ENCODE measurements at regions not wholly inside any gene's neighbourhood (a gene's known extent, or its start where the extent isn't known, plus 50 kb on each side); places are given as distances from the start of the nearest gene placed in this dataset.

DNA sequence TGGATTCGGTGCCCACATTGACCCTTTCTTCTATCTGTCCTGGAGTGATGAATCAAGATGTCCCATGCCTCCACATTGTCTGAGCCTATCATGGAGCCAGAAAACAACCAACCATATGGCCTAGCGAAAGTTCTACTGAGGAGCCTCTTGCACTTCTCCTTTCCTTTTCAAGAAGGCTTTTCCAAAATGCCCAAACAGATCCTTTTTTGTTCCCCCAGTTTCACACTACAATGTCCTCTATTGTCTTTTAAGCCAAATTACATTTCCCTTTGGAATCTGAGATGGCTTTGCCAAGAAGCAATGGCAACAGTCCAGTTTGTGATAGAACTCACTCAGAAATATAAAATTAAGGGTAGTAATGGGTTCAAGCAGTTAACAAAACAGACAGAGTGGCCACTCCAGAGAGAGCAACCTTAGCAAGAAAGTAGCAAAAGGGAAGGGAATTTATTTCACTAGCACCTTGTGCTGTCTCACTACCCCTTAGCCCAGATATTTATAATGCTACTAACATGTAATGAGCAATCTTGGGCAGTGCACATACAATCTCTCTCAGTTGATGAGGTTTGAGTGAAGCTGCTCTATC is 194.6 kb upstream of the PDE1C start:
- no peak for DNase-seq (ENCODE audit: low spot score)

DNA sequence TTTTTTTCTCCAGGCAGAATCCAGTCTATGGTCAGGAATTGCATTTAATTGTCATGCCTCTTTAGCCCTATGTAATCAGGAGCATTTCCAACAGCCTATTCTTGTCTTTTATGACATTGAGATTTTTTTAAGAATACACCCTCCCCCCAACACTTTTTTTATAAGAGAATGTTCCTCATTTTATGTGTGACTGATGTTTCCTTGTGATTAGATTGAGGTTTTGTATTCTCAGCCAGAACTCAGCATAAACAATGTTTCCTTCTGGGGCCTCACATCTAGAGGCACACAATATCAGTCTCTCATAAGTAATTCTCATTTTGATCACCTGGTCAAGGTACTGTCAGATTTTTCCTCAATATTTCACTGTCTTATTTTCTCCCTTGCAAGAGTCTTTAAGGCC is 193.4 kb upstream of the PDE1C start:
- no peak for DNase-seq (ENCODE audit: low spot score)

DNA sequence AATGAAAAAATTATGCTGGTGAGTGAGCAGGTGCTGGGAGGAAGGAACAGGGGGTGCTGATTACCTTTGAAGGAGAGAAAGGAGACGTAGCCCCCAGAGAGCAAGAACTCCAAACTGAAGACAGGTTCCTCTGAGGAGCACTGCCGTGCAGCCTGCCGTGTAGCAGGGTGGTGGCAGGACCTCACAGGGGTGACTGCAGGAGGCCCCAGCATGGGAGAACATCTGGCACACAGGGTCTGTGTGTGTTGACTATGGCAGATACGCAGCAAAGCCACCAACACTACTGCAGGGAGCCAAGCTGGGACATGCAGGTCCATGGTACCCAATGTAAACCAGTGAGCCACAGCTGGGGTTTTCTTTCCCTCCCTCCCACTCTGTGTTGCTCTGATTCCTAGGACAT is 192.1 kb upstream of the PDE1C start:
- no peak for DNase-seq (ENCODE audit: low spot score)

DNA sequence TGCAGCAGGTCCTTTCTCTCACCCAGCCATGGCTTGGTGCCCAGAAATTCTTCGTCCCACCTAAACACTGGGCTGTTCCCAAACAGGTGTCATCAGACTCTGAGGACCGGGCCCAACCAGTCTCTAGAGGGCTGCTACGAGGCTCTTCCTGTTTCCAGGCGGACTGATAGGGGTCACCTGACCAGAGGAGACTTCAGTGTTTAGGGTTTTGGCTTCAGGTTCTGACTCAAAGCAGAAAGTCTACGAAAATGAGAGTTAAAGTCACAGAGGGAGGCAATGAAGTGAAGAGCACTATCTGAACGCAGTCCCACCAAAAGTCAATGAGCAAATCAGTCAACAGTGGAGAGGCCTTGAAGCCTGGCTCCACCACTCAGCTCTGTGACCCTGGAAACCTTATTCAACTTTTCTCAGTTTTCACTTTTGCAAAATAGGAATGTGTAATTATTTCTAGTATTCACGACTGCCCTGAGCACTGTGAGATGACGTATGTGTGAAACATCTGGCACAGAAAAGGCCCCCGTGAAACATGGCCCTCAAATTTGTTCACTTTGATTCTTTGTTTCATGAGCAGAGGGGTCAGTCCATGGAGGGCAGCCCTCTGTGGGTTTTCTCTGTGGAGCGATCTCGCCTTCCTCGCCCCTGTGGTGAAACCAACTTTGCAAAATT is 189.9 kb upstream of the PDE1C start:
- no peak for DNase-seq (ENCODE audit: low spot score)

DNA sequence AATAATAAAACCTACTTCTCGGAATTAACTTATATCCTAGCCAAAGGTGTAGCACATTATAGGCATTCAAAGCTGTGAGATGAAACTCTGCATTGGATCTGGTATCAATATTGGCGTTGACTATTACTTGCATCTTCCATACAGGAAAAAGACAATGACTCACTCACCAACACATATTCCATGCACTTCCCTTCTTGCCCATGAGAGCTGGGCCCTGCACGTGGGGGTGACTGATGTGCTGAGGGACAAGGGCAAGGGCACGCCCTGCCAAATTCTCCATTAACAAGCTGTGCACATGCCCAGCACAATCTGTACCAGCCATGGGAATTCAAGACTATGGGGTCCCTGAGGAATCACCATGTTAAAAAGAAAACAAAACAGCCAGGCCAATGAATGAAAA is 188.1 kb upstream of the PDE1C start:
- DNase-seq (ENCODE audit: low spot score), result no peak

DNA sequence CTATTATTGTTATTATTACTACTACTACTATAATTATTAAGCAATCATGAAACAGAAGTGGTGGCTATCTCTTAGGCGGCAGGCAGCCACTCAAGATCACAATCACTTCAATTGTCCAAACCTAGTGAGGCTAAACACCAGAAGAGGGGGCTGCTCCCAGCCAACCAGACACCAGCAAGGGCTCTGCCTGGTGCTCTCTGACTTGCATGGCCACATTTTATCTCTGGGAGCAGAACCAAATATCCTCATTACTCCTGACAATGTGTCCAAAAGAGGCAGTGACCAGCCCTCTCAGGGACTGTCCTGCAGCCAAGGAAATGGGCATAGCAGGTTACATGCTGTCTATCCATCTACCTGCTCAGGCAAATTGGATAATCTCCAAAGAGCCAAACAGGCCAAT is 187.4 kb upstream of the PDE1C start:
- DNase-seq (ENCODE audit: low spot score), result no peak

DNA sequence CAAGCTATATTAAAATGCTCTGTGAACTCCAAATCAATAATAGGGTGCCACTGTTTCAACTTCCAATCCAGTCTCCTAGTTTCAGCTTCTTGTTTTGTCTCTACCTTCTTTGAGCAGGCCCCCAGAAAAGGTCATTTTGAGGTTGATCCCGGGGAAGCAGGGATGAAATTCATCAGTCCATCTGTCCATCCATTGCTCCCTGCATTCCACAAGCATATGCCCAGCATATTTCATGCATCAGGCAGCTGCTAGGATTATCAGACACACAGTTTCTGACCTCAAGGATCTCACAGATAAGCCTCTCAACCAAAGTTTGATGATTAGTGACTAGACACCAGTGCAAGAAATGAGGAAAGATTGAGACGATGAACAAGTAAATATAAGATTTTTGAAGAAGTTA is 186.6 kb upstream of the PDE1C start:
- no peak for DNase-seq (ENCODE audit: low spot score)

DNA sequence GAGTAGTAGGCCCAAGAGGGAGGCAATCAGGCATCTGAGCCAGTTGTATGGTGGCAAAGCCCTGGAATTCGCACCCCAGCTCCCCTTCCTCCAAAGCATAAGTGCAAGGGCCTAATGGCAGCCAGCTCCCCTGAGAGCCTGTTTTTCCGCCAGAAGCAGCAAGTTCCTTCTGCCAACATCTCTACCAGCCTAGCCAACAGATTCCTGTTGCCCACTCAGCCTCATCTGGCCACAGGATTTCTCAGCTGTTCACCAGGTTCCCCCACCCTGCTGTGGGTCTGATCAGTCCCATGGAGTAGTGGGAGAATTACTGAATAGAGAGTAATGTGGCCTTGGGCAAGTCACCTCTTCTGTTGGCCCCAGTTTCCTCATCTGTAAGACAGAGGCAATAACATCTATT is 186.2 kb upstream of the PDE1C start:
- no peak for DNase-seq (ENCODE audit: low spot score)

DNA sequence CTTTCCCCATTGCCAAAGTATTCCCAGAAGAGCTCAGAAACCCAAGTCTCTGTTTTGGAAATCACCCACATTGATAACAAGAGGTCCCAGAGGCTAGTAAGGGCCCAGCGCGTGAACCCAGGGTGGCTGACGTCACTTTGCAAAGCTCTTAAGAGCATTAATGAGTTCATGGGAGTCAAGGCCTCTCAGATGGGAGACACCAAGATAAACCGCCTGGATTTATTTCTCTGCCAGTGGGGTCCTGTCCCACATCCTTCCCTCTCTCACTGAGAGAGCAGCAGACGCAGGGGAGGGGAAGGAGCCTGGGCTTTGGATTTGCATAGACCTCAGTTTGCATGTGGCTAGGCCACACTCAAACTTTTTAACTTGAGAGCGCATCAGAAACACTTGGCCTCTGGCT is 184.8 kb upstream of the PDE1C start:
- DNase-seq (ENCODE audit: low spot score), result no peak

DNA sequence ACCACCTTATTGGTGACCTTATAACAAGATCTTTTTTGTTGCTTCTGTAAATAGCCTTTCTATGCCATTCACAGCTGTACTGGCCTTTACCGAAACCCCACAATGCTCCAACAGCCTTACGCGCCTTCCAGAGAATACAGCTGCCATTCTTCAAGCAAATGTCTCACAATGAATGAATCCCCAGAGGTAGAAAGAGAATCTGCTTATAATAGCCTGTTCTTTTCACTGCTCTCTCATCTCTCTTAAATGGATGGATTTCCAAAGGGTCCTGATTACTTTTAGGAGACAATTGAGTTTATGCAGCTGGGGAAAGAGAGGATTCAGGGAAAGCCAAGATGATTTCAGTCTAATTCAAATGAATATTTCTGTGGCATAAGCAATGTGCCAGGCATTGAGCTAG is 183.1 kb upstream of the PDE1C start:
- no peak for DNase-seq (ENCODE audit: low spot score)

DNA sequence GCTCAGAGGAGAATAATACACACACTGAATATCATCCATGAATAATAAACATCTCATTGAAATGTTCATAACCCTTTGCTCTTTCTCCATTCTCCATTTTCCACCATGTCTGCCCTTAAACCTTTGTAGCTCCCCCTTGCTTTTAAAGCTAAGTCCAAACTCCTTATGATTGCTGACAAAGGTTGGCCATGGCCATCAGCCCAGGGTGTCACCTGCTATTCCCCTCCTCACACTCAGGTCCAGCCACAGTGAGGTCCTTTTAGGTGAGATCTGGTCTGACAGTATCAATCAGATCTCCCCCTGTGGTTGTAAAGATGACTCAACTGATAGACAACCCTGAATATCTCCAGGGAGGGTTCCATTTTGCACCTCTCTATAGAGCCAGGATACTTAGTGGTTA is 181.5 kb upstream of the PDE1C start:
- DNase-seq (ENCODE audit: low spot score), result no peak

DNA sequence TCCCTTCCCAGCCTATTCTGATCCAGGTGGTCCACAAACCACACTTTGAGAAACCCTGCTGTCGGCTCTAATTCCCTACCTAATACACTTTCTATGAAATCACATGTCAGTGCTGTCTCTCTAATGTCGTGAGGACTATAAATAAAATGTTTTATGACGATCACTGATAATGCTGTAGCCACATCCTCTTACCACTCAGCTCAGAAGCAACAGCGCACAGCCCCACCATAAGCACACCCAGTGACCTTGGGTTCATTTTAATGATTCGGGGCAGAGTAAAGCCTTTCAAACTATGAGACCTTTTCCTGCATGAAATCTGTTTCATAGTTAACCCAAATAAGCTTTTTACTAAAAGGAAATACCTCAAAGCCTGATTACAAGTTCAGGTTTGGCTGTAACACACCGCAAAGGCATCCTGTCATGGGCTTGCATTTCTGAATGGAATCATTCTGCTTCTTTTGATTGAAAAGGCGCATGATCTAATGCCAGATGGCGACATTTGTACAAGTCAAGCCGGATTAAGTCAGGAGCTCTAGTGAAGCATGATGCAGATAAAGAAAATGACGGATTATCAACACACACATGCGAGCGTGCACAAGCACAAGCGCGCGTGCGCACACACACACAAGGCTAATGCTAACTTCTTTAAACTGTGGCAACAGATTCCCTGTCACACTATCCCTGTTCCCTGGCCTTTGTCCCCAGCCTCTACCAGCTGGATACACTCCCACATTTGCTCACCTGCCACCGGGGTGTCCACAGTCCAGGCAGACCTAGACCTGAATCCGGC is 180.5 kb upstream of the PDE1C start:
- DNase-seq (ENCODE audit: low spot score), result no peak

DNA sequence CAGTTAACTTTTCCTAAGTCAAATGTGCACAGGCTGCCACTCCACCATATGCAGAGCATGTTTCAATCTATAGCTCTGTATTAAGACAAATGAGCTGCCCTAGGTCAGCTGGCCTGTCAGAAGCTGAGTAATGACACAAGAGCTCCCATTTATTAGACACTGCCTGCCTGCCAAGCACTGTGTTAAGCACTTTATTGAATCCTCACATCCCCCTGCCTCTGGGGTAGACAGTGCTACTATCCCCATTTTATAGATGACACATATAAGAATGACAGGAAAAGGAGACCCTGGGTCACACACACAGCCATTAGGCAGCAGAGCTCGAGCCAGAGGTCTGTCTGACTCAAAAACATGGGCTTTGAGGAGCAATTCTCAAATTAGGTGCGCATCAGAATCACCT is 179.8 kb upstream of the PDE1C start:
- no peak for DNase-seq (ENCODE audit: low spot score)

DNA sequence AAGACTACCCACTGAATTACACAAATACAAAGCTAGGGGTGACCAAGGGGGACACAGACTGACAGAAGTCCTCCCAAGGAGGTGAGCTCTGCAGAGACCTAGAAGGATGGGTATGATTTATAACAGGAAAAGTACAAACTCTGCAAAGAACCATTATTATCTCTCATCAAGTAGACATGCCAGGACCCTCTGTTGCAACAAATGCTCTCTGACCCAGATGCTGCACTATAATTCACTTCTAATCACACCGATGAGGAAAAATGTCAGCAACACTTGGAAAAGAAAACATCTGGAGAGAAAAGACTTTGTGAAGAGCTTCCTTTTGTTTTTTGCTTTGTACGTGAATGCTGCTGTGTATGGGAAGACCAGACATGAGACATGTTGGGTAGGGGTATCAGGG is 178.3 kb upstream of the PDE1C start:
- no peak for DNase-seq (ENCODE audit: low spot score)

DNA sequence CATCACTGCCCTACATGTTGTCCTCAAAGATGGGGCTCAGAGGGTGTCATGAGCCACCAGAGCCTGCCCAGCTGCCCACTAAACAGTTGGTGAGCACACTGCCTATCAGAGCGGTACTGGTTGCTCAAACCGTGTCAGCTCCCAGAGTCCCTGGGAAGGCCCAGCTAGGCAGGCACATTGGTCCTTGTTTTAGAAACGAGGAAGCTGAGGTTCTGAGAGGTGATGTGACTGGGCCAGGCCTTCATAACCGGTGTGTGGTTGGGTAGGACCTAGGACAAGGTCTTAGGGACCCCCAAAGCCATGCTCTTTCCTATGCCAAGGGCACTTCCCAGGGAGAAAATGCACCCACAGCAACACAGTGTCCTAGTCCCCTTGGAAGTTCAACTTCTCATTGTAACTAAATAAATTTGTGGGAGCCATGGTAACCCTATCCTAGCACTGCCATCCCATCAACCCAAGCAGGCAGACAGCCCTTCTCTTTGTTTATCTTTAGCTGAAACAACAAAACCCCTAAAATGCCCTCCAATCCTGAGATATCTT is 174.7 kb upstream of the PDE1C start:
- DNase-seq (ENCODE audit: low spot score), result no peak

DNA sequence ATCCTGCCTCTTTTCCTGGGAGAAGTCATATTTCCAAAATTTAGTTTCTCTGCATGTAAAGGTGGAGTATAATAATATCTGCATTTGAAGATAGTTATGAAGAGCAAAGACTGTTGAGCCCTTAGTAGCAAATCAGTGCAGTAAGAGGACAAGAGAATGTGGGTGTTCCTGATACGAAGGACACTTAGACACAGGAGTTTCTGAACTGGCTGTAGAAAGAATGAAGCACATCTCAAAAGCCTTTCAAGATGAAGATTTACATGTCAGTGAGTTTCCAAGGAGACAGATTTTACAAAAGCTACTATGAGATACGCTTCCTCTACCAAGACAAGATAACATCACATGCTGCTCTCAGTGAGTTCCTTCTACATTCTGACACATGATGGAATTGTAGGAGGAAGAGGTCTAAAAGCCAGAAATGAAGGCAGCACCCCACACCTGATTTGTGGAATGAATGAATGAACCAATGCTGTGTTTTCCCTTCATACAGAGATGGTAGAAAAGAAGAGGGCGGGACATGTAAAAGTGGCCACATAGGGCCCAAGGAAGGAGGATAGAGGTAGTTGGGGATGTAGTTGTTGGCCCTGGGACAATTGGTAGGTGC is 173.6 kb upstream of the PDE1C start:
- DNase-seq (ENCODE audit: low spot score), result peak; percentile 23

DNA sequence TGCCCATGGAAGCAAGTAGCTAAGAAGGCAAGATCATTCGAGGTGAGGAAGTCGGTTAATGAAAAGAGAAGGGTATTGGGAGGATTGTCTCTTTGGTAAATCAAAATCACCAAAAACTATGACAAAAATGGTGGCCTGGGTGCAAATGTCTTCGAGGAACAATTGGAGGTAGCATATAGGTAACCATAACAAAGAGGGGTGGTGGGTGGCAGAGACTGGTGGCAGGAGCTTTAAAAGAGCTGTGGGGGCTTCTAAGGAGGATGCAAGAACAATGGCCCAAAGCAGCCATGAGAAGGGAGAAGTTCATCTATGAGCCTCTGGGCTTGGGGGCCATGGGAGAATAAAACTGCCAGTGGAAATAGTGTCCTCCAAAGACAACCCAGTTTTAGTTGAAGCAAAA is 172.2 kb upstream of the PDE1C start:
- DNase-seq (ENCODE audit: low spot score), result no peak

DNA sequence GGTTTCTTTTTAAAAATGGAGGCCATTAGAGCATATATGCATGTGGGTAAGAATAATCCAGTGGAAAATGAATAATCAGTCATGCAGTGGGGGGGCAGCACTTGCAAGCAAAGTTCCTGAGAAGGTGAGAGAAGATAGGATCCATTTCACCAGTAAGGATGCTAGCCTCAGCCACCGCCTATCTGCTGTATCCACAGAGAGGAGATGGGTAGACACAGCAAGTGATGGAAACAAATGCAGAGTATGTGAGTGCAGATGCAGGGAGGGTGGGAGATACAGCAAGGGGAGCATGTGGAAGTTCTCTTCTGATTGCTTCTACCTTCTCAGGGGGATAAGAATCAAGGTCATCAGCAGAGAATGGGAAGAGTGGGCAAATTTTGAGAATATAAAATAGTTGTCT is 171.4 kb upstream of the PDE1C start:
- no peak for DNase-seq (ENCODE audit: low spot score)

DNA sequence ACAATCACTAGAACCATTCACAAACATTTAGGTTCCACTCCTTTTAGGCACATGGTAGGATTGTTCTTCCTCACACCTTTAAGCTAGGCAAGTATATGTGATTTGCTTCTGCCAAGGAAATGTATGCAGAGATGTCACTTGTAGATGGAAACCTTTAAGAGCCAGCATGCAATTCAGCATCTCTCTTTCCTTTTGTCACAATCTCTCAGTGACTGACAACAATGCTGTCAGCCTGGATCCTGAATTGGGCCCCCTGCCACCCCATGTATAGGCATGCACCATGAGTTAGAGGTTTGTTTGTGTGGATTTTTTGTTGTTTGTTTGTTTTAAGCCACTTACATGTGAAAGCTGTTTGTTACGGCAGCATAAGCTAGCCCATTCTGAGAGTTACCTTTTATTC is 169.6 kb upstream of the PDE1C start:
- DNase-seq (ENCODE audit: low spot score), result no peak

DNA sequence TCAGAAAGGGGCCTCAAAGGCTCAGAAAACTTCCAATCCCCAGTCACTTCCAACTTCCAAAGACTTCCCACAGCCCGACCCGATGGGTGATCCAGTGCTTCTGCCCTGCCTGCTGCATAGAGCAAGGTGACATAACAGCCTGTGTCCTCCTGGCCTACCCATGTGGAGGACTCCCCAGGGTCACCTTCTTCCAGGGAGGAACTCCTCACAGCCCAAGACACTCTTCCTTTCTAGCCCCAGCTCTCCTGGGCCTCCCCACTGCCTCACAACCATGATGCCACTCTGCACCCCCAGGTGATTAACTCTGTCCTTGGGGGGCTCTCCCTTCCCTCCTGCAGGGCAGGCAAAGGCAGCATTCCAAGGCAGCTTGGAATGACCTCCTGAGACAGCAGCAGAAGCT is 158.4 kb upstream of the PDE1C start:
- DNase-seq (ENCODE audit: low spot score), result no peak

DNA sequence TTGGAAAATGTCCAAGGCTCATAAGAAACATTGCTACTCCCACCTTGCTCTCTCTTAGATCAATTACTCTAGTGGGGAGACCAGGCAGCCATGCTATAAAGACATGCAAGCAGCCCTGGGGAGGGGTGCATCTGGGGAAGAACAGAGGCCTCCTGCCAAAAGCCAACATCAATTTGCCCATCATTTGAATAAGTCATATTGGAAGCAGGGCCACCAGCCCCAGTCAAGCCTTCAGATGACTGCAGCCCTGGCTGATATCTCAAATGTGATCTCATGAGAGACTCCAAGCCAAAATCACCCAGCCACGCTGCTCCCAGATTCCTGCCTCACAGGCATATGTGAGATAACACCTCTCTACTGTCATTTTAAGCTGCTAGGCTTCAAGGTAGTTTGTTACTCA is 157.5 kb upstream of the PDE1C start:
- DNase-seq (ENCODE audit: low spot score), result no peak

DNA sequence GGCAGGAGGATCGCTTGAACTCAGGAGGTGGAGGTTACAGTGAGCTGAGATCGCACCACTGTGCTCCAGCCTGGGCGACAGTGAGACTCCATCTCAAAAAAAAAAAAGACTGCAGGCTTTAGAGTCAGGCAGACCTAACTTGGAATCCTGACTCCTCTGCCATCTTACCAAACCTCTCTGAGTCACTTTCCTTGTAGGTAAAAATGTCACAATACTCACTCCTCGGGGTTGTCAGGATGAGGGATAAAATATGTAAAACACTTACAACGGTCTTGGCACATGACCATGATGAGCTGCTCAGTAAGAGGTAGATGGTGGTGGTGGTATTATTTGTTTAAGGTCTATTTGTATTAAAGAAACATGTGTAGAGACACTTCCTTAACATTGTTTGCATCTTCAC is 154.1 kb upstream of the PDE1C start:
- no peak for DNase-seq (ENCODE audit: low spot score)

DNA sequence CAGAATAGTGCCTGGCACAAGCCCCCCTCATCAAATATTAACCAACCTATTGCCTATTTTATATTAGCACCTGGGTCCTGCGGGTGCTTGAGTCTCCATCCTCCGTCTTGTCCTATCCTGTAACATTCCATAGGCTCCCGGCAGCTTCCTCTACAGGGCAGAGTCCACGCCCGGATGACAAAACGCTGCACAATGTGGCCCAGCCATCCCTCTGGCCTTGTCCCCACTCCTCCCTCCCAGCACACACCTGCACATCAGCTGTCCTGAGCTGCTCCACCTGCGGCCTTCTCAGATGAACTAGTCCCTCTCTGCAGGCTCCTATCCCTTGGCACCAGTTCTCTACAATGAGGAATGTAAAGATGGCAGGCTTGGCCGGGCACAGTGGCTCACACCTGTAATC is 153.5 kb upstream of the PDE1C start:
- no peak for DNase-seq (ENCODE audit: low spot score)
